Small intestine (tissue), 7 donors: ENCODE measurements at regions not wholly inside any gene's neighbourhood (a gene's known extent, or its start where the extent isn't known, plus 50 kb on each side); places are given as distances from the start of the nearest gene placed in this dataset.

Source experiments
- DNase-seq, 2 donors: peaks; one replicate each; pipeline versions ENCODE4 v3.0.0 to v3.0.0-alpha.2; 2013
- FAIRE-seq: peaks from 2 replicates; lab custom pipeline; 2012; peaks lifted over from hg19 to GRCh38; lab: Jason Lieb, UNC
- H3K27ac ChIP-seq, 3 donors: one replicate each; pipeline ENCODE4 v1.5.1; 2013; ENCODE audit warnings: low read length in 2 of 3, mild to moderate bottlenecking in 2 of 3, control low read depth in 1 of 3, inconsistent platforms in 1 of 3, low read depth in 1 of 3, moderate library complexity in 1 of 3
- H3K27me3 ChIP-seq, 3 donors: one replicate each; pipeline ENCODE4 v1.6.1; 2013; ENCODE audit warnings: low read length in 3 of 3, inconsistent platforms in 1 of 3; ENCODE audit not compliant: control insufficient read depth in 3 of 3, insufficient read depth in 3 of 3
- H3K36me3 ChIP-seq, 3 donors: one replicate each; pipeline ENCODE4 v1.6.1; 2013; ENCODE audit warnings: low read length in 3 of 3, inconsistent platforms in 1 of 3, low read depth in 1 of 3, mild to moderate bottlenecking in 1 of 3, moderate library complexity in 1 of 3; ENCODE audit not compliant: control insufficient read depth in 3 of 3, insufficient read depth in 2 of 3
- H3K4me1 ChIP-seq, 3 donors: one replicate each; pipeline ENCODE4 v1.6.1; 2013; ENCODE audit warnings: low read length in 2 of 3, inconsistent platforms in 1 of 3, low read depth in 1 of 3, mild to moderate bottlenecking in 1 of 3, moderate library complexity in 1 of 3; ENCODE audit not compliant: control insufficient read depth in 3 of 3, insufficient read depth in 2 of 3
- H3K4me3 ChIP-seq, 3 donors: one replicate each; pipeline ENCODE4 v1.5.1; 2013; ENCODE audit warnings: low read length in 3 of 3, control low read depth in 1 of 3, inconsistent platforms in 1 of 3, low read depth in 1 of 3, mild to moderate bottlenecking in 1 of 3, moderate library complexity in 1 of 3
- H3K9me3 ChIP-seq, 2 donors: one replicate each; pipeline ENCODE4 v1.6.1; 2013; ENCODE audit warnings: low read depth in 1 of 2, low read length in 1 of 2; ENCODE audit not compliant: control insufficient read depth in 2 of 2, insufficient read depth in 1 of 2
- WGBS, 3 donors: extraction: QIAGEN DNeasy Blood & Tissue Kit; methylation state at CpG; one replicate each; pipeline ENCODE4 v1.1.7; 2013; 5-methylcytosine and 5-hydroxymethylcytosine counted together
- donor health status: healthy with polysubstance abuse.
- donor health status: control.
- donor health status: control.
- donor health status: Bipolar disorder and iron deficiency.
- donor health status: healthy.

- DNase-seq (no peak), FAIRE-seq (no peak)
- WGBS, 3 donors: 63 to 78% (median 76%) methylated on average over 1 of the region's 1 CpG
- H3K4me3 ChIP-seq: no peak overlapping the region
- no peaks in the 10 kb centered on the region for H3K36me3 ChIP-seq
- no peak overlapping the region for H3K27ac ChIP-seq
- no peaks in the 10 kb centered on the region for H3K27me3 ChIP-seq
- no peaks in the 10 kb centered on the region for H3K9me3 ChIP-seq
- no peaks in the 10 kb centered on the region for H3K4me1 ChIP-seq
Observed at GRCh38 chr18:2075499-2075898, 495.8 kb downstream of the METTL4 start.

- Histone ChIP-seq H3K27ac (no peak overlapping the region), H3K9me3 (no peaks in the 10 kb centered on the region), H3K36me3 (no peaks in the 10 kb centered on the region), H3K27me3 (no peaks in the 10 kb centered on the region), H3K4me3 (no peak overlapping the region), H3K4me1 (no peaks in the 10 kb centered on the region)
- DNase-seq (no peak), FAIRE-seq (no peak)
- WGBS, 3 donors: 44 to 76% (median 63%) methylated on average over 1 of the region's 1 CpG
Observed at GRCh38 chr18:2082676-2083075, 488.6 kb downstream of the METTL4 start.

GRCh38 chr18:2083691-2084090, 487.6 kb downstream of the METTL4 start:
- FAIRE-seq: no peak
- no peak overlapping the region for H3K4me3 ChIP-seq
- WGBS, 3 donors: 37 to 43% (median 39%) methylated on average over 3 of the region's 3 CpGs

DNA sequence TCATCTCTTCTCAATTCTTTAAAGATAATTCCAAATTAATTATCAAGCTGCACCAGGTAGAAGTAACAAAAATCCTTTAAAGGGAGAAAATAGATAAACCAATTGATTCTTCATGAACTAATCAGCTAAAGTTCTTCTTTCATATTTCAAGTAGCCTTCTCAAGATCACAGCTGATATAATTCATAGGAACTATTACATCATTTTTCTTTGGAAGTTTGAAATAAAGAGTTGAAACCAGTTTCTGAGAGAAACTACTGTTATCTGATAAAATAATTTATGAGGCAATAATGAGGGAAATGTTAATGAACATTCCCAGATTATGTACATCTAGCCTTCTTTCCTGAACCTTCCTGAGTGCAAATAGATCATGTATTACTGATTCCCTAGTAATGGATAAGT, 484.9 kb downstream of the METTL4 start:
- DNase-seq (no peak), FAIRE-seq (no peak)
- Histone ChIP-seq H3K9me3 (no peaks in the 10 kb centered on the region), H3K27me3 (no peaks in the 10 kb centered on the region), H3K27ac (no peak overlapping the region), H3K36me3 (no peaks in the 10 kb centered on the region), H3K4me3 (no peak overlapping the region), H3K4me1 (no peaks in the 10 kb centered on the region)

More at GRCh38 chr18:2083691-2084090, 487.6 kb downstream of the METTL4 start:
- H3K27ac ChIP-seq: no peak overlapping the region
- H3K27me3 ChIP-seq: no peaks in the 10 kb centered on the region
- no peaks in the 10 kb centered on the region for H3K9me3 ChIP-seq
- H3K4me1 ChIP-seq: no peaks in the 10 kb centered on the region
- no peaks in the 10 kb centered on the region for H3K36me3 ChIP-seq
- no peak for DNase-seq

DNA sequence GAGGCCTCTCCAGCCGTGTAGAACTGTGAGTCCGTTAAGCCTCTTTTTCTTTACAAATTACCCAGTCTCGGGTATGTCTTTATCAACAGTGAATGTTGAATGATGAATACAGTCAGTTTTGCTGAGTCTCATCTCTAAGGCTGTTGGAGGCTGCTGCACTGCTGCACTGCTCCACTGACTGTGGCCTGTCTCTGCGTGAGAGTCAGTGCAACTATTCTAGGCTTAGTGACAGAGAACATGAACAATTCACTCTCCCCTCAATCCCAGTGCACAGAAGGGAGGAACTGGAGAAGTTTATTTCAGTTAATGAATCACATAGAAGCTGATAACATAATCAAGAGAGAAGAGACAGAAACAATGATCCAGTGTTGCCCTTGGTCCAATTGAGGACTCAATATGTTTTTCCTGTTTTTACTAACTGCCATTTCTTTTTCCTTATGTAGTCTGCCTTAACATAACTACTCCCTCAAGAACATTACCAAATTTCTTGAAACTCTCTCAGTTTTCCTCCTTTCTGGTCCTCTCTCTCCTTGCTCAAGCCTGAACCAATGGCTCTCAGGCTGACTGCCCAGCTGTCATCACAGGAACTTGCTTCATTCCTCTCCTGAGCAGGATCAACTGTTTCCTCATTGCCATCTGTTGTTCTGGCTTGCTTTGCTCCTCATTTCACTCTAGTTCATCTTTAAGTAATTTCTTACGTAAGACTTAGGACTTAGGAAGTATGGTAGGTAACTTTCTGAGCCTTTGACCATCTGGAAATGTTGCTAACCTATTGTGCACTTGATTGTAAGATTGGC, 483.2 kb downstream of the METTL4 start:
- Histone ChIP-seq H3K9me3 (no peaks in the 10 kb centered on the region), H3K4me3 (no peak overlapping the region), H3K4me1 (no peaks in the 10 kb centered on the region), H3K36me3 (no peaks in the 10 kb centered on the region), H3K27ac (no peak overlapping the region), H3K27me3 (no peaks in the 10 kb centered on the region)
- 71 to 77% (median 73%) methylated on average over 5 of the region's 5 CpGs for WGBS, 3 donors
- DNase-seq: no peak
- FAIRE-seq: no peak

DNA sequence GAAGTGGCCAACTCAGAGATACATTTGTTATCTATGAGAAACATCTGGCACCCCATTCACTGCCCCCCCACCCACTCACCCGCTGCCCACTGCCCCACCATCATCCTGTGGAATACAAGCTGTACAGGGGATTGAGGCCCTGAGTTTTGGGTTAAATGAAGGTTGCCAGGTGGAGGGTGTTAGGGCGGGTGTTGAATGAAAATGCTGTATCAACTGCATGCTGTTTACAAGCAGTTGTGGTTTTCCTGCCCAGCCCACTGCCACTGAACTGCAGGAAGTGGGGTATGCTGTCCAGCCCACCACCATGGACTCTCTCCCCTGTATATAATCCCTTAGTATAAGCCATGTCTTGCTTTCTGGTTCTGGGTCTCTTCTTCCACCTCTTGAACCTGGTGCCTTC, 481.9 kb downstream of the METTL4 start:
- DNase-seq (no peak), FAIRE-seq (no peak)
- H3K36me3 ChIP-seq: no peaks in the 10 kb centered on the region
- H3K27me3 ChIP-seq: no peaks in the 10 kb centered on the region
- H3K9me3 ChIP-seq: no peaks in the 10 kb centered on the region
- H3K27ac ChIP-seq: no peak overlapping the region
- H3K4me3 ChIP-seq: no peak overlapping the region
- 39 to 63% (median 44%) methylated on average over 2 of the region's 2 CpGs for WGBS, 3 donors
- no peaks in the 10 kb centered on the region for H3K4me1 ChIP-seq

- 27 to 54% (median 34%) methylated on average over 3 of the region's 3 CpGs for WGBS, 3 donors
- H3K36me3 ChIP-seq: no peaks in the 10 kb centered on the region
Observed at GRCh38 chr18:2091937-2092336, 479.4 kb downstream of the METTL4 start.

DNA sequence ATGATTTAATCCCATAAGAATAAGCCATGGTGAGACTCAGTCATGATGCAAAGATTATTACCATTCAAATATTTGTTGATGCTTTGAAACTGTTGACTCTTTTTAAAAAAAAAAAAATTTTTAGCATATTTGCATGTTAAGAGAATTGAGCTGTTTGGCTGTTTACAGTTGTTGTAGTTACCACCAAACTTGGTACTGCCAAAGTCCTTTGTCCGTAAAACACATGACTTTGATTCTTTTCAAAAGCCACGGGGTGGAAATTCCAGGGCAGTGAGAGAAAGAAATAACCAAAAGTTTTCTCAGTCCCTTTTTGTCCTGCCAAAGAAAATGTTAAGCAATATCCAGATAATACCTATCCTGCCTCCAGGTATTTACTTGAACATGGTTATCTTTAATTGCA, 474.8 kb downstream of the METTL4 start:
- no peak overlapping the region for H3K27ac ChIP-seq
- DNase-seq: no peak
- FAIRE-seq: no peak
- no peaks in the 10 kb centered on the region for H3K4me1 ChIP-seq
- no peaks in the 10 kb centered on the region for H3K27me3 ChIP-seq
- no peaks in the 10 kb centered on the region for H3K9me3 ChIP-seq
- 64 to 74% (median 65%) methylated on average over 2 of the region's 2 CpGs for WGBS, 3 donors
- H3K36me3 ChIP-seq: no peaks in the 10 kb centered on the region
- no peak overlapping the region for H3K4me3 ChIP-seq

More at GRCh38 chr18:2091937-2092336, 479.4 kb downstream of the METTL4 start:
- FAIRE-seq (no peak), DNase-seq (no peak)
- Histone ChIP-seq H3K27ac (no peak overlapping the region), H3K4me3 (no peak overlapping the region), H3K27me3 (no peaks in the 10 kb centered on the region), H3K4me1 (no peaks in the 10 kb centered on the region), H3K9me3 (no peaks in the 10 kb centered on the region)
